Endothelial cell of umbilical vein (primary cell): ENCODE measurements at regions not wholly inside any gene's neighbourhood (a gene's known extent, or its start where the extent isn't known, plus 50 kb on each side); places are given as distances from the start of the nearest gene placed in this dataset.

Source experiments
- JUN ChIP-seq: IDR thresholded peaks from 2 replicates; pipeline ENCODE4 v1.6.1; 2011; ENCODE audit warnings: borderline replicate concordance, low read depth; ENCODE audit not compliant: insufficient read length, insufficient read depth
- MYC ChIP-seq: IDR thresholded peaks from one replicate; pipeline ENCODE4 v1.6.1; 2011; ENCODE audit warnings: mild to moderate bottlenecking, low read depth, low read length

GRCh38 chr4:124333466-124333865 lies 379.1 kb downstream of the ANKRD50 start:
- TF ChIP-seq JUN, result no peak
- no peak for TF ChIP-seq MYC
